IMR-90 (cell line): ENCODE measurements at regions not wholly inside any gene's neighbourhood (a gene's known extent, or its start where the extent isn't known, plus 50 kb on each side); places are given as distances from the start of the nearest gene placed in this dataset.

ENCODE experiments used
- BHLHE40 ChIP-seq: fragments of 150-350 bp; IDR thresholded peaks from 2 replicates; pipeline ENCODE4 v1.6.1; 2016; ENCODE audit warnings: mild to moderate bottlenecking, low read depth, low read length
- CEBPB ChIP-seq: IDR thresholded peaks from 2 replicates; pipeline ENCODE4 v1.6.1; 2012; ENCODE audit warnings: low read depth, low read length, improper control_type of control experiment
- CHD1 ChIP-seq: IDR thresholded peaks from 2 replicates; pipeline ENCODE4 v1.6.1; 2012; ENCODE audit warnings: low read depth, low read length, improper control_type of control experiment
- CTCF ChIP-seq: conservative IDR thresholded peaks from 2 replicates; pipeline ENCODE4 v1.5.1; 2012; ENCODE audit warnings: mild to moderate bottlenecking, low read depth, low read length, improper control_type of control experiment
- ELK1 ChIP-seq: fragments of 150-350 bp; IDR thresholded peaks from 2 replicates; pipeline ENCODE4 v1.6.1; 2016; ENCODE audit warnings: low read depth, mild to moderate bottlenecking, low read length, moderate library complexity, borderline replicate concordance
- FOS ChIP-seq: fragments of 150-350 bp; IDR thresholded peaks from 2 replicates; pipeline ENCODE4 v1.6.1; 2016; ENCODE audit warnings: low read depth, low read length
- MAFK ChIP-seq: IDR thresholded peaks from 2 replicates; pipeline ENCODE4 v1.6.1; 2012; ENCODE audit warnings: low read depth, low read length, improper control_type of control experiment
- MAZ ChIP-seq: IDR thresholded peaks from 2 replicates; pipeline ENCODE4 v1.6.1; 2012; ENCODE audit warnings: low read depth, mild to moderate bottlenecking, low read length, improper control_type of control experiment, moderate library complexity, borderline replicate concordance
- MXI1 ChIP-seq: IDR thresholded peaks from 2 replicates; pipeline ENCODE4 v1.6.1; 2012; ENCODE audit warnings: low read depth, mild to moderate bottlenecking, low read length, moderate library complexity, borderline replicate concordance
- POLR2A ChIP-seq: IDR thresholded peaks from 2 replicates; pipeline ENCODE4 v1.6.1; 2012; ENCODE audit warnings: mild to moderate bottlenecking, low read depth, low read length
- RAD21 ChIP-seq: IDR thresholded peaks from 2 replicates; pipeline ENCODE4 v1.6.1; 2012; ENCODE audit warnings: low read length, improper control_type of control experiment
- RFX5 ChIP-seq: IDR thresholded peaks from 2 replicates; pipeline ENCODE4 v1.8.0; 2012; ENCODE audit warnings: low read depth, mild to moderate bottlenecking, low read length, moderate library complexity
- SMC3 ChIP-seq: fragments of 150-350 bp; IDR thresholded peaks from 2 replicates; pipeline ENCODE4 v1.6.1; 2016; ENCODE audit warnings: low read depth, mild to moderate bottlenecking, antibody characterized with exemption, low read length, moderate library complexity
- USF2 ChIP-seq: fragments of 150-350 bp; IDR thresholded peaks from 2 replicates; pipeline ENCODE4 v1.6.1; 2017; ENCODE audit warnings: mild to moderate bottlenecking, antibody characterized with exemption, low read length, low read depth

GRCh38 chr17:14688134-14688533 lies 387.3 kb downstream of the HS3ST3B1 start:
- no peak for TF ChIP-seq CTCF
- TF ChIP-seq RFX5, result no peak
- no peak for TF ChIP-seq USF2
- TF ChIP-seq POLR2A, result no peak
- TF ChIP-seq CEBPB, result no peak
- no peak for TF ChIP-seq RAD21
- no peak for TF ChIP-seq SMC3
- TF ChIP-seq BHLHE40, result no peak
- no peak for TF ChIP-seq MAZ
- TF ChIP-seq FOS, result no peak
- TF ChIP-seq ELK1, result no peak
- TF ChIP-seq MXI1, result no peak
- no peak for TF ChIP-seq MAFK
- TF ChIP-seq CHD1, result no peak
